ENCODE measurements at regions not wholly inside any gene's neighbourhood (a gene's known extent, or its start where the extent isn't known, plus 50 kb on each side); places are given as distances from the start of the nearest gene placed in this dataset.

- Histone ChIP-seq H4K20me1 (ENCODE audit: control insufficient read depth, insufficient read depth, low read length, poor library complexity, severe bottlenecking) (no peaks in the 10 kb centered on the region), H3K27me3 (replicated peaks in 1 of 4; ENCODE audit: control extremely low read depth in 1 of 4, control insufficient read depth in 3 of 4, insufficient read depth in 4 of 4, low read length in 3 of 4) (no peaks in the 10 kb centered on the region), H3K36me3 (replicated peaks in 1 of 2; ENCODE audit: control extremely low read depth in 1 of 2, control insufficient read depth in 1 of 2, extremely low read depth in 1 of 2, insufficient read depth in 2 of 2, low read length in 1 of 2) (no peaks in the 10 kb centered on the region), H3K4me2 (replicated peaks; ENCODE audit: low read depth, low read length, poor library complexity, severe bottlenecking) (no peak overlapping the region), H3K9me3 (ENCODE audit: control extremely low read depth in 1 of 3, control insufficient read depth in 2 of 3, insufficient read depth in 1 of 3, low read length in 2 of 3) (peaks cover 0 to 4% (median 0%) of the 10 kb centered on the region in 3 donors), H3K79me2 (ENCODE audit: control insufficient read depth, insufficient read depth, low read length) (no peaks in the 10 kb centered on the region), H3K9ac (ENCODE audit: low read length) (no peak overlapping the region), H3K4me3 (ENCODE audit: control extremely low read depth in 1 of 5, extremely low read depth in 1 of 5, insufficient read depth in 1 of 5, low read depth in 2 of 5, low read length in 4 of 5) (no peak overlapping the region), H3K27ac (ENCODE audit: low read length in 2 of 2) (no peak overlapping the region), H3K4me1 (ENCODE audit: control insufficient read depth in 2 of 2, insufficient read depth in 2 of 2, low read length in 2 of 2) (no peaks in the 10 kb centered on the region), H2AFZ (ENCODE audit: insufficient read depth, low read depth, low read length, poor library complexity, severe bottlenecking) (no peak overlapping the region)
- no peak for DNase-seq
- TF ChIP-seq, protein P1, sequence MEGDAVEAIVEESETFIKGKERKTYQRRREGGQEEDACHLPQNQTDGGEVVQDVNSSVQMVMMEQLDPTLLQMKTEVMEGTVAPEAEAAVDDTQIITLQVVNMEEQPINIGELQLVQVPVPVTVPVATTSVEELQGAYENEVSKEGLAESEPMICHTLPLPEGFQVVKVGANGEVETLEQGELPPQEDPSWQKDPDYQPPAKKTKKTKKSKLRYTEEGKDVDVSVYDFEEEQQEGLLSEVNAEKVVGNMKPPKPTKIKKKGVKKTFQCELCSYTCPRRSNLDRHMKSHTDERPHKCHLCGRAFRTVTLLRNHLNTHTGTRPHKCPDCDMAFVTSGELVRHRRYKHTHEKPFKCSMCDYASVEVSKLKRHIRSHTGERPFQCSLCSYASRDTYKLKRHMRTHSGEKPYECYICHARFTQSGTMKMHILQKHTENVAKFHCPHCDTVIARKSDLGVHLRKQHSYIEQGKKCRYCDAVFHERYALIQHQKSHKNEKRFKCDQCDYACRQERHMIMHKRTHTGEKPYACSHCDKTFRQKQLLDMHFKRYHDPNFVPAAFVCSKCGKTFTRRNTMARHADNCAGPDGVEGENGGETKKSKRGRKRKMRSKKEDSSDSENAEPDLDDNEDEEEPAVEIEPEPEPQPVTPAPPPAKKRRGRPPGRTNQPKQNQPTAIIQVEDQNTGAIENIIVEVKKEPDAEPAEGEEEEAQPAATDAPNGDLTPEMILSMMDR (IDR thresholded peaks at IDR 0.05): no peak
- no peak for TF ChIP-seq EZH2 (IDR thresholded peaks at IDR 0.05; ENCODE audit: borderline replicate concordance, insufficient read depth, low read depth, low read length, poor library complexity, severe bottlenecking)
- ATAC-seq (ENCODE audit: low read depth): no peak
- H3K4me3 Mint-ChIP-seq: no peak overlapping the region
- WGBS (ENCODE audit: insufficient coverage): 96% methylated on average over 3 of the region's 5 CpGs
- no peak overlapping the region for H3K27ac Mint-ChIP-seq
- H3K4me1 Mint-ChIP-seq: no peaks in the 10 kb centered on the region
- CTCF ChIA-PET: no interaction called here
- intact Hi-C loops (cut with micrococcal nuclease): no loop called here
- POLR2A ChIA-PET: no interaction called here
- H3K27me3 Mint-ChIP-seq: no peaks in the 10 kb centered on the region
- peaks cover 3% of the 10 kb centered on the region for H3K9me3 Mint-ChIP-seq (ENCODE audit: insufficient read depth)
These were observed 501.8 kb upstream of the TMPO start for GRCh38 chr12:98013560-98013959.

DNA sequence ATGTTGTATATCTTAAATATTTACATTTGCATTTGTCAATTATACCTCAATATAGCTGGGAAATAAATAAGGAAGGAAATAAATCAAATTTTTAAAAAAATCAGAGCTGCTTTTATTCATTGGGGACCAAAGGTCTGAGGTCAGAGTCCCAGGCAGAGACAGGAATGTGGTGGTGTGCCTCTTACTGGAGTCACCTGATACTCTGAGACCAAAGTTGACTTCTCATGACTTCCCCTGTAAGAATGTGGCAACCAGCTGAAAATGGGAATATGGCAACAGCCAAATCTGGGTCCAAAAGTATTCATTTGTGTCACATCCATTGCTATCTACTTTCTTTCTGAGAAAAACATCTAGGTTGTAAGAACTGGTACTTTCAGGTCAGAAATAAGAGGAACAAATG is 496.6 kb upstream of the TMPO start:
- intact Hi-C loops (cut with micrococcal nuclease): no loop called here
- no peaks in the 10 kb centered on the region for H3K27me3 Mint-ChIP-seq
- H3K27ac Mint-ChIP-seq: no peak overlapping the region
- ATAC-seq (ENCODE audit: low read depth) (no peak), DNase-seq (no peak)
- H3K27me3 ChIP-seq (replicated peaks in 1 of 4; ENCODE audit: control extremely low read depth in 1 of 4, control insufficient read depth in 3 of 4, insufficient read depth in 4 of 4, low read length in 3 of 4): no peaks in the 10 kb centered on the region
- no peak overlapping the region for H3K4me3 Mint-ChIP-seq
- H3K9ac ChIP-seq (ENCODE audit: low read length): no peak overlapping the region
- peaks cover 5% of the 10 kb centered on the region for H3K9me3 Mint-ChIP-seq (ENCODE audit: insufficient read depth)
- no peaks in the 10 kb centered on the region for H3K4me1 ChIP-seq (ENCODE audit: control insufficient read depth in 2 of 2, insufficient read depth in 2 of 2, low read length in 2 of 2)
- no peak for TF ChIP-seq EZH2 (IDR thresholded peaks at IDR 0.05; ENCODE audit: borderline replicate concordance, insufficient read depth, low read depth, low read length, poor library complexity, severe bottlenecking)
- TF ChIP-seq, protein P1 (IDR thresholded peaks at IDR 0.05): no peak
- H4K20me1 ChIP-seq (ENCODE audit: control insufficient read depth, insufficient read depth, low read length, poor library complexity, severe bottlenecking): no peaks in the 10 kb centered on the region
- H3K4me3 ChIP-seq (ENCODE audit: control extremely low read depth in 1 of 5, extremely low read depth in 1 of 5, insufficient read depth in 1 of 5, low read depth in 2 of 5, low read length in 4 of 5): no peak overlapping the region
- CTCF ChIA-PET: no interaction called here
- H3K27ac ChIP-seq (ENCODE audit: low read length in 2 of 2): no peak overlapping the region
- no peak overlapping the region for H2AFZ ChIP-seq (ENCODE audit: insufficient read depth, low read depth, low read length, poor library complexity, severe bottlenecking)
- H3K79me2 ChIP-seq (ENCODE audit: control insufficient read depth, insufficient read depth, low read length): no peaks in the 10 kb centered on the region
- POLR2A ChIA-PET: no interaction called here
- no peaks in the 10 kb centered on the region for H3K9me3 ChIP-seq (ENCODE audit: control extremely low read depth in 1 of 3, control insufficient read depth in 2 of 3, insufficient read depth in 1 of 3, low read length in 2 of 3)
- H3K4me2 ChIP-seq (replicated peaks; ENCODE audit: low read depth, low read length, poor library complexity, severe bottlenecking): no peak overlapping the region
- no peaks in the 10 kb centered on the region for H3K36me3 ChIP-seq (replicated peaks in 1 of 2; ENCODE audit: control extremely low read depth in 1 of 2, control insufficient read depth in 1 of 2, extremely low read depth in 1 of 2, insufficient read depth in 2 of 2, low read length in 1 of 2)
- no peaks in the 10 kb centered on the region for H3K4me1 Mint-ChIP-seq
